WI38 (cell line): ENCODE measurements at regions not wholly inside any gene's neighbourhood (a gene's known extent, or its start where the extent isn't known, plus 50 kb on each side); places are given as distances from the start of the nearest gene placed in this dataset.

Source experiments
- H3K4me3 ChIP-seq: 2 replicates; pipeline ENCODE4 v1.5.1; 2011; ENCODE audit warnings: low read depth, mild to moderate bottlenecking, control low read depth, low read length
- CTCF ChIP-seq: IDR thresholded peaks from 2 replicates; pipeline ENCODE4 v1.5.1; 2012; ENCODE audit warnings: low read depth, mild to moderate bottlenecking, control low read depth, low read length

- H3K4me3 ChIP-seq = no peak overlapping the region
- TF ChIP-seq CTCF = no peak
Measured at GRCh38 chr2:180474716-180475115, 467.6 kb upstream of the CWC22 start.

- no peak for TF ChIP-seq CTCF
- no peak overlapping the region for H3K4me3 ChIP-seq
Measured at GRCh38 chr2:180473456-180473855, 466.4 kb upstream of the CWC22 start.

DNA sequence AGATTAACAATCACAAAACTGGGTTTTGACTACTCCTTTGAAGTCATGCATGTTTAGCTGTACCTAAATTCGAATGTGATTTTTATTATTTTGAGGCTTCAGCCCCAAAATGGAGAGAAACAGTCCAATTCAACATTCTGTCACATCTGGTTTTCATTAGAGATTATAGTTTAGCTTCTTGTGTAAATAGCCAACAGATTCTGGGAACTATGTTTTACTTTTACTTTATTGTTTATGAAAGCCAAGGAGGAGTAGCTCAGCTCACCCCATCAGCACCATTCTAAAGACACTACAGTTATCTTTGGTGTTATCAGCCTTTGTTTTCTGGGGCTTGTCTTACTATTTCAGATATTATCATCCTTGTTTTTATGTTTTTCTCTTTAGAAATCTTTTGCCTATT, 465.0 kb upstream of the CWC22 start:
- TF ChIP-seq CTCF = no peak
- no peak overlapping the region for H3K4me3 ChIP-seq

DNA sequence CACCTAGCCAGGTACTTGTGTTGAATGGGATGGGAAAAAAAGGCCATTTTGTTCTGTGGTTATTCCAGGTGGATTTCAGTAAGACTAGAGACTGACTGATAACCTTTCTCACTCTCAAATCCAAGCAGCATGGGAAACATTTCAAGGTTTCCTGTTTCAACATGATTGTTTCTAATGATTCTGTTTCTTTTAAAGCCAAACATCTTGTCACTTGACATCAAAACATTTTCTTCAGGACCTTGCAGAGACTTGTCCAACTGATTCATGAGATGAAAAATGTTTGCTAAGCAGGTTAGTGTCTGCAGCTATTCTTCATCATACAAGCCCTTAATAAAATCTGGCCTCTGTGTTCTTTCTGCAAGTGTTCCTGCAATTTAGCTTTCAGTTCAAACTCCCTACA, 456.5 kb upstream of the CWC22 start:
- no peak for TF ChIP-seq CTCF
- no peak overlapping the region for H3K4me3 ChIP-seq

- TF ChIP-seq CTCF = no peak
- no peak overlapping the region for H3K4me3 ChIP-seq
Measured at GRCh38 chr2:180461761-180462160, 454.7 kb upstream of the CWC22 start.

- H3K4me3 ChIP-seq = no peak overlapping the region
Measured at GRCh38 chr2:180456801-180457200, 449.7 kb upstream of the CWC22 start.

GRCh38 chr2:180450841-180451240, 443.7 kb upstream of the CWC22 start:
- no peak overlapping the region for H3K4me3 ChIP-seq
- no peak for TF ChIP-seq CTCF

More at GRCh38 chr2:180456801-180457200, 449.7 kb upstream of the CWC22 start:
- no peak for TF ChIP-seq CTCF
